HepG2 (cell line): ENCODE measurements at regions not wholly inside any gene's neighbourhood (a gene's known extent, or its start where the extent isn't known, plus 50 kb on each side); places are given as distances from the start of the nearest gene placed in this dataset.

Experiments used
- ATAC-seq: fragments of 200-7000 bp; cut with Tn5 transposase; 3 replicates; pipeline ENCODE4 v1.9.1; 2020; ENCODE audit warnings: mild to moderate bottlenecking, moderate library complexity
- BruUV-seq: library from RNA; stranded (reverse); fragments of 400-500 nt; replicated peaks from 2 replicates; lab custom pipeline; 2021; lab: Mats Ljungman, UMichigan
- CTCF ChIA-PET: fragments of 300-600 bp; formaldehyde crosslinking; extraction: SDS; loops from one replicate; lab custom pipeline; 2021; ENCODE audit warnings: low total read pairs, inconsistent platforms, low intra/inter-chr PET ratio; lab: Yijun Ruan, JAX
- POLR2A ChIA-PET: fragments of 350-600 bp; sonication (Branson Sonifier 250); formaldehyde crosslinking; loops from one replicate; lab custom pipeline; 2020; ENCODE audit warnings: antibody characterized with exemption, inconsistent platforms; lab: Yijun Ruan, JAX
- DNase-seq: peaks from one replicate; pipeline ENCODE4 v3.0.0-alpha.2; 2015; ENCODE audit warnings: low spot score
- FAIRE-seq: peaks from 3 replicates; lab custom pipeline; 2011; peaks lifted over from hg19 to GRCh38; lab: Jason Lieb, UNC
- H2AFZ ChIP-seq: one replicate; pipeline ENCODE4 v1.6.1; 2011; ENCODE audit warnings: low read length, inconsistent platforms
- H3K27ac ChIP-seq: fragments of 300-600 bp; 3 replicates; pipeline ENCODE4 v1.8.0; 2011; ENCODE audit warnings: mixed run types, mild to moderate bottlenecking, mixed read lengths, low read length, inconsistent platforms; ENCODE audit not compliant: insufficient read depth; ENCODE audit errors: extremely low read length
- H3K27me3 ChIP-seq, 2 experiments: fragments of 200-600 bp in 1 of 2; 2 replicates in 1 of 2; 3 replicates in 1 of 2; pipeline versions ENCODE4 v1.6.0 to v1.8.0; 2011; ENCODE audit warnings: low read length in 2 of 2, mild to moderate bottlenecking in 2 of 2, moderate library complexity in 2 of 2, inconsistent platforms in 1 of 2; ENCODE audit not compliant: insufficient read depth in 2 of 2, control insufficient read depth in 1 of 2
- H3K36me3 ChIP-seq, 2 experiments: fragments of 200-600 bp in 1 of 2; replicated peaks in 1 of 2; 2 replicates in 1 of 2; 3 replicates in 1 of 2; pipeline versions ENCODE4 v1.5.1 to v1.8.0; 2011; ENCODE audit warnings: low read length in 2 of 2, inconsistent platforms in 1 of 2; ENCODE audit not compliant: insufficient read depth in 2 of 2, control insufficient read depth in 1 of 2
- H3K4me1 ChIP-seq: 2 replicates; pipeline ENCODE4 v1.5.1; 2012; ENCODE audit warnings: low read length, inconsistent platforms; ENCODE audit not compliant: insufficient read depth
- H3K4me2 ChIP-seq: 2 replicates; pipeline ENCODE4 v1.6.0; 2011; ENCODE audit warnings: low read depth, low read length, inconsistent platforms
- H3K4me3 ChIP-seq, 3 experiments: fragments of 200-600 bp in 1 of 3; sonication (generic), shearing (Covaris generic) in 1 of 3; replicated peaks in 1 of 3; 2 replicates each; pipeline ENCODE4 v1.5.1; 2011 to 2016; ENCODE audit warnings: low read length in 3 of 3, inconsistent platforms in 2 of 3, low read depth in 2 of 3, mild to moderate bottlenecking in 2 of 3, control low read depth in 1 of 3, mixed read lengths in 1 of 3; ENCODE audit not compliant: insufficient read depth in 1 of 3
- H3K79me2 ChIP-seq: one replicate; pipeline ENCODE4 v1.6.1; 2011; ENCODE audit warnings: low read length, inconsistent platforms; ENCODE audit not compliant: insufficient read depth
- H3K9ac ChIP-seq: 2 replicates; pipeline ENCODE4 v1.6.0; 2011; ENCODE audit warnings: mild to moderate bottlenecking, low read depth, low read length, inconsistent platforms; ENCODE audit not compliant: insufficient read depth
- H3K9me3 ChIP-seq: 2 replicates; pipeline ENCODE4 v1.5.1; 2012; ENCODE audit warnings: mild to moderate bottlenecking, low read length
- H4K20me1 ChIP-seq: 2 replicates; pipeline ENCODE4 v1.6.0; 2011; ENCODE audit warnings: inconsistent platforms, mild to moderate bottlenecking, low read length, moderate library complexity; ENCODE audit not compliant: insufficient read depth
- CEBPB ChIP-seq: IDR thresholded peaks from 2 replicates; pipeline ENCODE4 v1.6.1; 2011; ENCODE audit warnings: low read depth, low read length, improper control_type of control experiment, borderline replicate concordance
- ELF1 ChIP-seq: sonication (generic); formaldehyde crosslinking; IDR thresholded peaks from 2 replicates; pipeline ENCODE4 v1.4.0; 2020; ENCODE audit warnings: missing genetic modification reagents
- GTF3A ChIP-seq: sonication (generic); formaldehyde crosslinking; conservative IDR thresholded peaks from 2 replicates; pipeline ENCODE4 v1.4.0; 2020; ENCODE audit warnings: mild to moderate bottlenecking, missing genetic modification reagents
- RXRB ChIP-seq: IDR thresholded peaks from 2 replicates; pipeline ENCODE4 v1.6.1; 2016; ENCODE audit warnings: borderline replicate concordance, missing genetic modification reagents, missing compliant biosample characterization
- ZFP36L2 ChIP-seq: sonication (generic); formaldehyde crosslinking; IDR thresholded peaks from 2 replicates; pipeline ENCODE4 v1.4.0; 2020; ENCODE audit warnings: missing genetic modification reagents
- ZNF841 ChIP-seq: sonication (generic); formaldehyde crosslinking; IDR thresholded peaks from 2 replicates; pipeline ENCODE4 v1.8.1; 2023; ENCODE audit warnings: missing genetic modification reagents, borderline replicate concordance
- whole genome bisulfite sequencing: methylation state at CpG from one replicate; pipeline ENCODE4 v1.1.6; 2017; ENCODE audit warnings: low lambda C conversion rate; 5-methylcytosine and 5-hydroxymethylcytosine counted together
- in situ Hi-C: cut with HindIII; loops from 2 replicates; pipeline ENCODE4 v1.10.0; 2017; ENCODE audit warnings: low pct_unique_long_range_greater_than_20kb; ENCODE audit not compliant: extremely low pct_ligation_motif_present
- intact Hi-C: fragments of 100-400 bp; cut with micrococcal nuclease; formaldehyde crosslinking; loops from one replicate; pipeline ENCODE4 v1.10.0; 2022; ENCODE audit not compliant: unreplicated experiment
- TF ChIP-seq, protein P1 (sequence below): sonication (generic); formaldehyde crosslinking; IDR thresholded peaks from 2 replicates; pipeline ENCODE4 v1.8.1; 2022; ENCODE audit warnings: low read depth, mild to moderate bottlenecking, missing genetic modification reagents
- TF ChIP-seq, protein P2 (sequence below): IDR thresholded peaks from 2 replicates; pipeline ENCODE4 v1.6.1; 2012; ENCODE audit warnings: low read depth, low read length, improper control_type of control experiment
- TF ChIP-seq, protein P3 (sequence below): sonication (generic); formaldehyde crosslinking; IDR thresholded peaks from 2 replicates; pipeline ENCODE4 v1.4.0; 2020; ENCODE audit warnings: missing genetic modification reagents
- TF ChIP-seq, protein P4 (sequence below): sonication (generic); formaldehyde crosslinking; IDR thresholded peaks from 2 replicates; pipeline ENCODE4 v1.4.0; 2020; ENCODE audit warnings: mild to moderate bottlenecking, missing genetic modification reagents, borderline replicate concordance
- TF ChIP-seq, protein P5 (sequence below): sonication (generic); formaldehyde crosslinking; IDR thresholded peaks from 2 replicates; pipeline ENCODE4 v1.4.0; 2020; ENCODE audit warnings: mild to moderate bottlenecking, missing genetic modification reagents

- TF ChIP-seq, protein P1, sequence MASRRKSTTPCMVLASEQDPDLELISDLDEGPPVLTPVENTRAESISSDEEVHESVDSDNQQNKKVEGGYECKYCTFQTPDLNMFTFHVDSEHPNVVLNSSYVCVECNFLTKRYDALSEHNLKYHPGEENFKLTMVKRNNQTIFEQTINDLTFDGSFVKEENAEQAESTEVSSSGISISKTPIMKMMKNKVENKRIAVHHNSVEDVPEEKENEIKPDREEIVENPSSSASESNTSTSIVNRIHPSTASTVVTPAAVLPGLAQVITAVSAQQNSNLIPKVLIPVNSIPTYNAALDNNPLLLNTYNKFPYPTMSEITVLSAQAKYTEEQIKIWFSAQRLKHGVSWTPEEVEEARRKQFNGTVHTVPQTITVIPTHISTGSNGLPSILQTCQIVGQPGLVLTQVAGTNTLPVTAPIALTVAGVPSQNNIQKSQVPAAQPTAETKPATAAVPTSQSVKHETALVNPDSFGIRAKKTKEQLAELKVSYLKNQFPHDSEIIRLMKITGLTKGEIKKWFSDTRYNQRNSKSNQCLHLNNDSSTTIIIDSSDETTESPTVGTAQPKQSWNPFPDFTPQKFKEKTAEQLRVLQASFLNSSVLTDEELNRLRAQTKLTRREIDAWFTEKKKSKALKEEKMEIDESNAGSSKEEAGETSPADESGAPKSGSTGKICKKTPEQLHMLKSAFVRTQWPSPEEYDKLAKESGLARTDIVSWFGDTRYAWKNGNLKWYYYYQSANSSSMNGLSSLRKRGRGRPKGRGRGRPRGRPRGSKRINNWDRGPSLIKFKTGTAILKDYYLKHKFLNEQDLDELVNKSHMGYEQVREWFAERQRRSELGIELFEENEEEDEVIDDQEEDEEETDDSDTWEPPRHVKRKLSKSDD (CRISPR knock-in tag) = no peak
- no peak for TF ChIP-seq GTF3A (CRISPR knock-in tag)
- TF ChIP-seq, protein P2, sequence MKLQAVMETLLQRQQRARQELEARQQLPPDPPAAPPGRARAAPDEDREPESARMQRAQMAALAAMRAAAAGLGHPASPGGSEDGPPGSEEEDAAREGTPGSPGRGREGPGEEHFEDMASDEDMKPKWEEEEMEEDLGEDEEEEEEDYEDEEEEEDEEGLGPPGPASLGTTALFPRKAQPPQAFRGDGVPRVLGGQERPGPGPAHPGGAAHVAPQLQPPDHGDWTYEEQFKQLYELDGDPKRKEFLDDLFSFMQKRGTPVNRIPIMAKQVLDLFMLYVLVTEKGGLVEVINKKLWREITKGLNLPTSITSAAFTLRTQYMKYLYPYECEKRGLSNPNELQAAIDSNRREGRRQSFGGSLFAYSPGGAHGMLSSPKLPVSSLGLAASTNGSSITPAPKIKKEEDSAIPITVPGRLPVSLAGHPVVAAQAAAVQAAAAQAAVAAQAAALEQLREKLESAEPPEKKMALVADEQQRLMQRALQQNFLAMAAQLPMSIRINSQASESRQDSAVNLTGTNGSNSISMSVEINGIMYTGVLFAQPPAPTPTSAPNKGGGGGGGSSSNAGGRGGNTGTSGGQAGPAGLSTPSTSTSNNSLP = no peak
- no peak for TF ChIP-seq ELF1 (CRISPR knock-in tag)
Observed at GRCh38 chr11:111148121-111148520, 97.4 kb upstream of the POU2AF2 start (continued).

DNA sequence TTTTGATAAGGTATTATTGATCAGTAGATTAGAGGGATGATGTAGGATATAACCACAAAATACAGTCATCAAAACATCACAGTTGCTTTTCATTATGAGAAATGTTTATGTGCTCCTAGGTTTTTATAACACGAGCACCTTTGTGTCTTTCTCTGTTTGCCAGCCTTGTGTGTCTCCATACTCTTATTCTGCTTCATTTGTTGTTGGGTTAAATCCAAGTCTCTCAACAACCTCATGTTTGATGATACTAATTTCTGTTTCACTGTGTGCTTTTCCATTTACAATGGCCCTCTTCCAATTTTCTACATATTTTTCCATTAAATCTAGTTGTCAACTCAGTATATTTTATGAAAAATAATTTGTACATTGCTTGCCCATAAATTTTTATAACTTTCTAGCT is 107.7 kb upstream of the POU2AF2 start:
- FAIRE-seq = no peak
- BruUV-seq = no TSS peak
- TF ChIP-seq, protein P3, sequence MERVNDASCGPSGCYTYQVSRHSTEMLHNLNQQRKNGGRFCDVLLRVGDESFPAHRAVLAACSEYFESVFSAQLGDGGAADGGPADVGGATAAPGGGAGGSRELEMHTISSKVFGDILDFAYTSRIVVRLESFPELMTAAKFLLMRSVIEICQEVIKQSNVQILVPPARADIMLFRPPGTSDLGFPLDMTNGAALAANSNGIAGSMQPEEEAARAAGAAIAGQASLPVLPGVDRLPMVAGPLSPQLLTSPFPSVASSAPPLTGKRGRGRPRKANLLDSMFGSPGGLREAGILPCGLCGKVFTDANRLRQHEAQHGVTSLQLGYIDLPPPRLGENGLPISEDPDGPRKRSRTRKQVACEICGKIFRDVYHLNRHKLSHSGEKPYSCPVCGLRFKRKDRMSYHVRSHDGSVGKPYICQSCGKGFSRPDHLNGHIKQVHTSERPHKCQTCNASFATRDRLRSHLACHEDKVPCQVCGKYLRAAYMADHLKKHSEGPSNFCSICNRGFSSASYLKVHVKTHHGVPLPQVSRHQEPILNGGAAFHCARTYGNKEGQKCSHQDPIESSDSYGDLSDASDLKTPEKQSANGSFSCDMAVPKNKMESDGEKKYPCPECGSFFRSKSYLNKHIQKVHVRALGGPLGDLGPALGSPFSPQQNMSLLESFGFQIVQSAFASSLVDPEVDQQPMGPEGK (CRISPR knock-in tag) = no peak
- no peak for TF ChIP-seq RXRB
- no peak for TF ChIP-seq CEBPB
- TF ChIP-seq ZNF841 (CRISPR knock-in tag) = no peak
- TF ChIP-seq, protein P4, sequence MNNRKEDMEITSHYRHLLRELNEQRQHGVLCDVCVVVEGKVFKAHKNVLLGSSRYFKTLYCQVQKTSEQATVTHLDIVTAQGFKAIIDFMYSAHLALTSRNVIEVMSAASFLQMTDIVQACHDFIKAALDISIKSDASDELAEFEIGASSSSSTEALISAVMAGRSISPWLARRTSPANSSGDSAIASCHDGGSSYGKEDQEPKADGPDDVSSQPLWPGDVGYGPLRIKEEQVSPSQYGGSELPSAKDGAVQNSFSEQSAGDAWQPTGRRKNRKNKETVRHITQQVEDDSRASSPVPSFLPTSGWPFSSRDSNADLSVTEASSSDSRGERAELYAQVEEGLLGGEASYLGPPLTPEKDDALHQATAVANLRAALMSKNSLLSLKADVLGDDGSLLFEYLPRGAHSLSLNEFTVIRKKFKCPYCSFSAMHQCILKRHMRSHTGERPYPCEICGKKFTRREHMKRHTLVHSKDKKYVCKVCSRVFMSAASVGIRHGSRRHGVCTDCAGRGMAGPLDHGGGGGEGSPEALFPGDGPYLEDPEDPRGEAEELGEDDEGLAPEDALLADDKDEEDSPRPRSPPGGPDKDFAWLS (CRISPR knock-in tag) = no peak
- TF ChIP-seq, protein P5, sequence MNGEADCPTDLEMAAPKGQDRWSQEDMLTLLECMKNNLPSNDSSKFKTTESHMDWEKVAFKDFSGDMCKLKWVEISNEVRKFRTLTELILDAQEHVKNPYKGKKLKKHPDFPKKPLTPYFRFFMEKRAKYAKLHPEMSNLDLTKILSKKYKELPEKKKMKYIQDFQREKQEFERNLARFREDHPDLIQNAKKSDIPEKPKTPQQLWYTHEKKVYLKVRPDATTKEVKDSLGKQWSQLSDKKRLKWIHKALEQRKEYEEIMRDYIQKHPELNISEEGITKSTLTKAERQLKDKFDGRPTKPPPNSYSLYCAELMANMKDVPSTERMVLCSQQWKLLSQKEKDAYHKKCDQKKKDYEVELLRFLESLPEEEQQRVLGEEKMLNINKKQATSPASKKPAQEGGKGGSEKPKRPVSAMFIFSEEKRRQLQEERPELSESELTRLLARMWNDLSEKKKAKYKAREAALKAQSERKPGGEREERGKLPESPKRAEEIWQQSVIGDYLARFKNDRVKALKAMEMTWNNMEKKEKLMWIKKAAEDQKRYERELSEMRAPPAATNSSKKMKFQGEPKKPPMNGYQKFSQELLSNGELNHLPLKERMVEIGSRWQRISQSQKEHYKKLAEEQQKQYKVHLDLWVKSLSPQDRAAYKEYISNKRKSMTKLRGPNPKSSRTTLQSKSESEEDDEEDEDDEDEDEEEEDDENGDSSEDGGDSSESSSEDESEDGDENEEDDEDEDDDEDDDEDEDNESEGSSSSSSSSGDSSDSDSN = no peak
- TF ChIP-seq ZFP36L2 (CRISPR knock-in tag) = no peak

More for the DNA sequence above, 107.7 kb upstream of the POU2AF2 start:
- CTCF ChIA-PET = no interaction called here
- intact Hi-C loops (no loop called here), in situ Hi-C loops (no loop called here)
- no peak overlapping the region for H3K27ac ChIP-seq
- no peak overlapping the region for H3K9ac ChIP-seq
- no peak overlapping the region for H2AFZ ChIP-seq
- no peaks in the 10 kb centered on the region for H4K20me1 ChIP-seq
- no peaks in the 10 kb centered on the region for H3K79me2 ChIP-seq
- H3K9me3 ChIP-seq = no peaks in the 10 kb centered on the region
- no peak overlapping the region for H3K4me3 ChIP-seq
- H3K36me3 ChIP-seq = no peaks in the 10 kb centered on the region
- ATAC-seq (no peak), DNase-seq (no peak)
- H3K4me1 ChIP-seq = no peaks in the 10 kb centered on the region
- H3K4me2 ChIP-seq = no peak overlapping the region
- H3K27me3 ChIP-seq = no peaks in the 10 kb centered on the region
- 0% methylated on average over 1 of the region's 1 CpG for whole genome bisulfite sequencing
- POLR2A ChIA-PET = no interaction called here
